ENCODE measurements at regions not wholly inside any gene's neighbourhood (a gene's known extent, or its start where the extent isn't known, plus 50 kb on each side); places are given as distances from the start of the nearest gene placed in this dataset.

DNA sequence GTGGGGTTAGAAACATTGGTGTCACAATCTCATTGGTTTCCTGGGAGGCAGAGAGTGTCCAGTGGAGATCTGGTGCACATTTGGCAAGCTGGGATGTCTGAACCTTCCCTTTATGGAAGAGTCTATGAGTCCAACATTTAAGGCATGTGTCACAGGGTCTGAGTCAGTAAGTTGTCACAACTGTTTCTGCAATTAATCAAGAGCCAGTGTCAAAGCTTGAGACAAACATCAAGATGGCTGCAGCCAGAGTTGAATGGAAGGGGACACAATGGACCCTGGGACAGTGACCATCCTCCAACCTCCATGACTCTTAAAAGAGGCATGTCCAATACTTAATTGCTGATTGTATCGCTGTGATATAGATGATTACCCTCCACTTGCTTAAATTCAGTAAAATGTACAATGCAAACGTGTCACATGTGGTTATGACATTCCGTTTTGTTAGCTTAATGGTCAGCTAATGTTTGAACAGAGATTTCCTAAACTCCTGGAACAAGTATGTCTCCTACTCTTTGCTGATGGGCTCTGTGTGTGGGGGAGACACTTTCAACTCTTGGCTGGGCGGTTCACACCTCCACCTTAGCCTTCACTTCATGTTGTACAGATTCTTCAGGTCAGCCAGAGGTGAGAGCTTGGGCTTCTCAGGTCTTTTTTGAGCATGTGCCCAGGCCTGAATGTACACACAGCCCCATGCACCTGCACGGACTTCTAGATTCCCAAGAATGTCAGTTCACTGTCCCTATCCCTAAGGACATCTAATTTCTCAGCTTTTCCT is 79.9 kb upstream of the PRR23E start:
- Histone ChIP-seq H3K9ac (ENCODE audit: low read depth in 1 of 2, low read length in 2 of 2) (no peak overlapping the region), H3K4me1 (ENCODE audit: control insufficient read depth in 4 of 4, insufficient read depth in 4 of 4, low read length in 3 of 4) (no peaks in the 10 kb centered on the region), H3K4me3 (ENCODE audit: low read depth in 1 of 3, low read length in 3 of 3) (no peak overlapping the region), H3K36me3 (ENCODE audit: control insufficient read depth in 4 of 4, insufficient read depth in 3 of 4, low read depth in 1 of 4, low read length in 3 of 4) (no peaks in the 10 kb centered on the region), H3K27ac (ENCODE audit: low read depth in 1 of 2, low read length in 2 of 2) (no peak overlapping the region), H3K27me3 (ENCODE audit: control insufficient read depth in 4 of 4, insufficient read depth in 4 of 4, low read length in 3 of 4) (no peaks in the 10 kb centered on the region), H3K9me3 (ENCODE audit: control insufficient read depth in 4 of 4, low read length in 3 of 4) (peaks cover 10 to 12% (median 11%) of the 10 kb centered on the region in 4 donors)
- TF ChIP-seq ZBTB33 (IDR thresholded peaks at IDR 0.05), result no peak
- TF ChIP-seq, protein P1, sequence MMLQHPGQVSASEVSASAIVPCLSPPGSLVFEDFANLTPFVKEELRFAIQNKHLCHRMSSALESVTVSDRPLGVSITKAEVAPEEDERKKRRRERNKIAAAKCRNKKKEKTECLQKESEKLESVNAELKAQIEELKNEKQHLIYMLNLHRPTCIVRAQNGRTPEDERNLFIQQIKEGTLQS (IDR thresholded peaks at IDR 0.05), result no peak
- DNase-seq (ENCODE audit: low spot score), result peak; percentile 12
- WGBS, result 50% methylated on average over 5 of the region's 5 CpGs

GRCh38 chr3:127113571-127113891 is 79.4 kb upstream of the PRR23E start:
- TF ChIP-seq JUND (IDR thresholded peaks at IDR 0.05) (no peak), ZBTB33 (IDR thresholded peaks at IDR 0.05) (no peak), SP1 (IDR thresholded peaks at IDR 0.05) (no peak), GABPA (IDR thresholded peaks at IDR 0.05 in 1 of 2, conservative IDR thresholded peaks at IDR 0.05 in 1 of 2) (no peak), FOXA2 (IDR thresholded peaks at IDR 0.05) (no peak), MAX (IDR thresholded peaks at IDR 0.05) (no peak), RAD21 (IDR thresholded peaks at IDR 0.05) (no peak), CTCF (IDR thresholded peaks at IDR 0.05; ENCODE audit: low read depth, low read length, missing input control) (no peak), HNF4G (IDR thresholded peaks at IDR 0.05) (no peak), EGR1 (IDR thresholded peaks at IDR 0.05; ENCODE audit: low read depth in 2 of 2) (no peak)
- TF ChIP-seq, protein P2, sequence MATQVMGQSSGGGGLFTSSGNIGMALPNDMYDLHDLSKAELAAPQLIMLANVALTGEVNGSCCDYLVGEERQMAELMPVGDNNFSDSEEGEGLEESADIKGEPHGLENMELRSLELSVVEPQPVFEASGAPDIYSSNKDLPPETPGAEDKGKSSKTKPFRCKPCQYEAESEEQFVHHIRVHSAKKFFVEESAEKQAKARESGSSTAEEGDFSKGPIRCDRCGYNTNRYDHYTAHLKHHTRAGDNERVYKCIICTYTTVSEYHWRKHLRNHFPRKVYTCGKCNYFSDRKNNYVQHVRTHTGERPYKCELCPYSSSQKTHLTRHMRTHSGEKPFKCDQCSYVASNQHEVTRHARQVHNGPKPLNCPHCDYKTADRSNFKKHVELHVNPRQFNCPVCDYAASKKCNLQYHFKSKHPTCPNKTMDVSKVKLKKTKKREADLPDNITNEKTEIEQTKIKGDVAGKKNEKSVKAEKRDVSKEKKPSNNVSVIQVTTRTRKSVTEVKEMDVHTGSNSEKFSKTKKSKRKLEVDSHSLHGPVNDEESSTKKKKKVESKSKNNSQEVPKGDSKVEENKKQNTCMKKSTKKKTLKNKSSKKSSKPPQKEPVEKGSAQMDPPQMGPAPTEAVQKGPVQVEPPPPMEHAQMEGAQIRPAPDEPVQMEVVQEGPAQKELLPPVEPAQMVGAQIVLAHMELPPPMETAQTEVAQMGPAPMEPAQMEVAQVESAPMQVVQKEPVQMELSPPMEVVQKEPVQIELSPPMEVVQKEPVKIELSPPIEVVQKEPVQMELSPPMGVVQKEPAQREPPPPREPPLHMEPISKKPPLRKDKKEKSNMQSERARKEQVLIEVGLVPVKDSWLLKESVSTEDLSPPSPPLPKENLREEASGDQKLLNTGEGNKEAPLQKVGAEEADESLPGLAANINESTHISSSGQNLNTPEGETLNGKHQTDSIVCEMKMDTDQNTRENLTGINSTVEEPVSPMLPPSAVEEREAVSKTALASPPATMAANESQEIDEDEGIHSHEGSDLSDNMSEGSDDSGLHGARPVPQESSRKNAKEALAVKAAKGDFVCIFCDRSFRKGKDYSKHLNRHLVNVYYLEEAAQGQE (IDR thresholded peaks at IDR 0.05), result no peak
- TF ChIP-seq, protein P1 (IDR thresholded peaks at IDR 0.05), result no peak
- H3K9ac ChIP-seq (ENCODE audit: low read depth in 1 of 2, low read length in 2 of 2), result no peak overlapping the region
- H3K27ac ChIP-seq (ENCODE audit: low read depth in 1 of 2, low read length in 2 of 2), result no peak overlapping the region
- no peaks in the 10 kb centered on the region for H3K36me3 ChIP-seq (ENCODE audit: control insufficient read depth in 4 of 4, insufficient read depth in 3 of 4, low read depth in 1 of 4, low read length in 3 of 4)
- H3K9me3 ChIP-seq (ENCODE audit: control insufficient read depth in 4 of 4, low read length in 3 of 4), result peaks cover 10 to 12% (median 11%) of the 10 kb centered on the region in 4 donors
- no peak for DNase-seq (ENCODE audit: low spot score)
- WGBS, result 75% methylated on average over 1 of the region's 1 CpG
- H3K27me3 ChIP-seq (ENCODE audit: control insufficient read depth in 4 of 4, insufficient read depth in 4 of 4, low read length in 3 of 4), result no peaks in the 10 kb centered on the region
- H3K4me3 ChIP-seq (ENCODE audit: low read depth in 1 of 3, low read length in 3 of 3), result no peak overlapping the region
- no peaks in the 10 kb centered on the region for H3K4me1 ChIP-seq (ENCODE audit: control insufficient read depth in 4 of 4, insufficient read depth in 4 of 4, low read length in 3 of 4)
